G401 (cell line): ENCODE measurements at regions not wholly inside any gene's neighbourhood (a gene's known extent, or its start where the extent isn't known, plus 50 kb on each side); places are given as distances from the start of the nearest gene placed in this dataset.

Experiments
- DNase-seq: peaks from one replicate; pipeline ENCODE4 v3.0.0-alpha.2; 2015; ENCODE audit warnings: low spot score
- in situ Hi-C: cut with HindIII; loops from 2 replicates; pipeline ENCODE4 v1.10.0; 2016; ENCODE audit warnings: low sequenced_read_pairs, mixed read lengths

- DNase-seq, result peak; percentile 43
- in situ Hi-C loops, result no loop called here
Measured at GRCh38 chr9:79264041-79264440, 307.7 kb upstream of the TLE4 start.

GRCh38 chr9:79264511-79265355, 307.0 kb upstream of the TLE4 start:
- in situ Hi-C loops, result no loop called here
- peak; percentile 79 for DNase-seq

GRCh38 chr9:79266986-79267385, 304.8 kb upstream of the TLE4 start:
- in situ Hi-C loops, result no loop called here
- DNase-seq, result no peak

- in situ Hi-C loops, result no loop called here
- DNase-seq, result no peak
Measured at GRCh38 chr9:79268806-79269205, 303.0 kb upstream of the TLE4 start.

- in situ Hi-C loops, result no loop called here
- DNase-seq, result no peak
Measured at GRCh38 chr9:79273311-79273710, 298.5 kb upstream of the TLE4 start.

- no peak for DNase-seq
- in situ Hi-C loops, result no loop called here
Measured at GRCh38 chr9:79279356-79279755, 292.4 kb upstream of the TLE4 start.

- no peak for DNase-seq
- in situ Hi-C loops, result no loop called here
Measured at GRCh38 chr9:79280691-79281090, 291.1 kb upstream of the TLE4 start.

- in situ Hi-C loops, result no loop called here
- no peak for DNase-seq
Measured at GRCh38 chr9:79284081-79284480, 287.7 kb upstream of the TLE4 start.

- DNase-seq, result no peak
- in situ Hi-C loops, result no loop called here
Measured at GRCh38 chr9:79286992-79287707, 284.6 kb upstream of the TLE4 start.

- no peak for DNase-seq
- in situ Hi-C loops, result no loop called here
Measured at GRCh38 chr9:79287708-79288290, 284.0 kb upstream of the TLE4 start.

- no peak for DNase-seq
- in situ Hi-C loops, result no loop called here
Measured at GRCh38 chr9:79289856-79290255, 281.9 kb upstream of the TLE4 start.

GRCh38 chr9:79292731-79293280, 279.0 kb upstream of the TLE4 start:
- in situ Hi-C loops, result no loop called here
- DNase-seq, result no peak

- in situ Hi-C loops, result no loop called here
Measured at GRCh38 chr9:79300068-79300467, 271.7 kb upstream of the TLE4 start.

GRCh38 chr9:79301085-79301484, 270.7 kb upstream of the TLE4 start:
- in situ Hi-C loops, result no loop called here
- peak; percentile 9 for DNase-seq

More at GRCh38 chr9:79300068-79300467, 271.7 kb upstream of the TLE4 start:
- DNase-seq, result peak; percentile 2

GRCh38 chr9:79301551-79302391, 270.0 kb upstream of the TLE4 start:
- in situ Hi-C loops, result no loop called here
- peak; percentile 33 for DNase-seq

GRCh38 chr9:79302569-79302968, 269.2 kb upstream of the TLE4 start:
- no peak for DNase-seq
- in situ Hi-C loops, result no loop called here

- in situ Hi-C loops, result no loop called here
- no peak for DNase-seq
Measured at GRCh38 chr9:79308012-79308411, 263.8 kb upstream of the TLE4 start.

GRCh38 chr9:79312686-79313421, 258.9 kb upstream of the TLE4 start:
- peak; percentile 13 for DNase-seq
- in situ Hi-C loops, result no loop called here
